CD14-positive monocyte (primary cell): ENCODE measurements at regions not wholly inside any gene's neighbourhood (a gene's known extent, or its start where the extent isn't known, plus 50 kb on each side); places are given as distances from the start of the nearest gene placed in this dataset.

Experiments used
- DNase-seq, 3 donors: peaks; one replicate each; pipeline ENCODE4 v3.0.0-alpha.2; 2011 to 2022
- H2AFZ ChIP-seq: 2 replicates; pipeline ENCODE4 v1.6.0; 2012; ENCODE audit warnings: mild to moderate bottlenecking, low read depth, low read length, inconsistent platforms; ENCODE audit not compliant: insufficient read depth, poor library complexity, severe bottlenecking
- H3K27ac ChIP-seq, 2 donors: 1 replicate in 1 of 2; 2 replicates in 1 of 2; pipeline ENCODE4 v1.5.1; 2012 to 2013; ENCODE audit warnings: low read length in 2 of 2, control low read depth in 1 of 2, inconsistent platforms in 1 of 2, low read depth in 1 of 2, mild to moderate bottlenecking in 1 of 2
- H3K27me3 ChIP-seq, 2 donors: one replicate each; pipeline versions ENCODE4 v1.6.0 to v1.6.1; 2011 to 2013; ENCODE audit warnings: low read length in 2 of 2; ENCODE audit not compliant: control insufficient read depth in 2 of 2, insufficient read depth in 2 of 2
- H3K36me3 ChIP-seq, 2 donors: replicated peaks in 1 of 2; 1 replicate in 1 of 2; 2 replicates in 1 of 2; pipeline versions ENCODE4 v1.5.1 to v1.6.1; 2012 to 2013; ENCODE audit warnings: low read length in 2 of 2, control low read depth in 1 of 2, inconsistent platforms in 1 of 2, mild to moderate bottlenecking in 1 of 2; ENCODE audit not compliant: insufficient read depth in 2 of 2, control insufficient read depth in 1 of 2
- H3K4me1 ChIP-seq, 2 donors: 1 replicate in 1 of 2; 2 replicates in 1 of 2; pipeline versions ENCODE4 v1.5.1 to v1.6.1; 2012 to 2013; ENCODE audit warnings: low read length in 2 of 2, control low read depth in 1 of 2, inconsistent platforms in 1 of 2, mild to moderate bottlenecking in 1 of 2, moderate library complexity in 1 of 2; ENCODE audit not compliant: insufficient read depth in 2 of 2, control insufficient read depth in 1 of 2
- H3K4me2 ChIP-seq: replicated peaks from 2 replicates; pipeline ENCODE3; 2012; ENCODE audit warnings: low read length, moderate library complexity, mild to moderate bottlenecking; ENCODE audit not compliant: poor library complexity, severe bottlenecking; ENCODE audit errors: extremely low read depth
- H3K4me3 ChIP-seq, 3 experiments: fragments of 200-600 bp in 1 of 3; sonication (generic) in 1 of 3; replicated peaks in 1 of 3; 1 replicate in 2 of 3; 2 replicates in 1 of 3; pipeline ENCODE4 v1.5.1; 2011 to 2013; ENCODE audit warnings: low read length in 3 of 3, mild to moderate bottlenecking in 3 of 3, control low read depth in 2 of 3, low read depth in 2 of 3, inconsistent platforms in 1 of 3, moderate library complexity in 1 of 3
- H3K79me2 ChIP-seq: 2 replicates; pipeline ENCODE4 v1.6.0; 2012; ENCODE audit warnings: mild to moderate bottlenecking, control low read depth, inconsistent platforms, low read length, moderate library complexity; ENCODE audit not compliant: insufficient read depth
- H3K9ac ChIP-seq: 2 replicates; pipeline ENCODE4 v1.6.0; 2017; ENCODE audit warnings: low read length, mild to moderate bottlenecking; ENCODE audit not compliant: insufficient read depth, poor library complexity, severe bottlenecking
- H3K9me3 ChIP-seq, 2 donors: replicated peaks in 1 of 2; 1 replicate in 1 of 2; 2 replicates in 1 of 2; pipeline versions ENCODE4 v1.5.1 to v1.6.1; 2012 to 2013; ENCODE audit warnings: low read length in 2 of 2, control low read depth in 1 of 2; ENCODE audit not compliant: control insufficient read depth in 1 of 2, insufficient read depth in 1 of 2
- H4K20me1 ChIP-seq: 2 replicates; pipeline ENCODE4 v1.6.0; 2012; ENCODE audit warnings: mild to moderate bottlenecking, low read length, control low read depth, moderate library complexity; ENCODE audit not compliant: insufficient read depth
- H3K27ac Mint-ChIP-seq, 7 donors: one replicate each; pipeline ENCODE4 v1.8.0; 2020; ENCODE audit warnings: mild to moderate bottlenecking in 7 of 7, mixed read lengths in 7 of 7, moderate library complexity in 6 of 7, inconsistent platforms in 2 of 7
- H3K27me3 Mint-ChIP-seq, 3 donors: one replicate each; pipeline ENCODE4 v1.8.0; 2021 to 2022; ENCODE audit warnings: low read depth in 3 of 3, mild to moderate bottlenecking in 3 of 3, mixed read lengths in 3 of 3, moderate library complexity in 3 of 3, inconsistent platforms in 1 of 3
- H3K36me3 Mint-ChIP-seq, 2 donors: one replicate each; pipeline ENCODE4 v1.8.0; 2020; ENCODE audit warnings: mixed read lengths in 2 of 2, inconsistent platforms in 1 of 2, mild to moderate bottlenecking in 1 of 2
- H3K4me1 Mint-ChIP-seq: one replicate; pipeline ENCODE4 v1.8.0; 2020; ENCODE audit warnings: mild to moderate bottlenecking, mixed read lengths
- H3K4me3 Mint-ChIP-seq, 2 donors: one replicate each; pipeline ENCODE4 v1.8.0; 2020; ENCODE audit warnings: mild to moderate bottlenecking in 2 of 2, mixed read lengths in 2 of 2, moderate library complexity in 1 of 2
- H3K9me3 Mint-ChIP-seq, 7 donors: one replicate each; pipeline ENCODE4 v1.8.0; 2020 to 2022; ENCODE audit warnings: mixed read lengths in 7 of 7, mild to moderate bottlenecking in 6 of 7, moderate library complexity in 6 of 7, inconsistent platforms in 2 of 7
- CTCF ChIP-seq: fragments of 200-600 bp; IDR thresholded peaks from one replicate; pipeline ENCODE4 v1.8.0; 2022; ENCODE audit warnings: antibody characterized with exemption, mild to moderate bottlenecking
- WGBS: methylation state at CpG from one replicate; pipeline ENCODE4 v1.1.5; 2013; ENCODE audit warnings: missing lambda C conversion rate; ENCODE audit not compliant: insufficient coverage; 5-methylcytosine and 5-hydroxymethylcytosine counted together
- intact Hi-C, 2 donors: fragments of 100-400 bp; cut with micrococcal nuclease; formaldehyde crosslinking; loops; one replicate each; pipeline versions ENCODE4 v1.15.0 to v1.15.1; 2023

GRCh38 chr2:183592271-183592670, 468.0 kb downstream of the NUP35 start:
- no peaks in the 10 kb centered on the region for H3K4me1 Mint-ChIP-seq
- H3K79me2 ChIP-seq = no peaks in the 10 kb centered on the region
- no peaks in the 10 kb centered on the region for H3K36me3 Mint-ChIP-seq
- H3K36me3 ChIP-seq = no peaks in the 10 kb centered on the region
- H3K9me3 Mint-ChIP-seq = peaks cover 2 to 15% (median 5%) of the 10 kb centered on the region in 7 donors
- no peak for TF ChIP-seq CTCF
- no peak overlapping the region for H3K4me3 ChIP-seq
- no peak overlapping the region for H3K4me3 Mint-ChIP-seq
- H3K27ac Mint-ChIP-seq = no peak overlapping the region
- H3K27me3 ChIP-seq = no peaks in the 10 kb centered on the region
- H3K27me3 Mint-ChIP-seq = no peaks in the 10 kb centered on the region
- H3K4me2 ChIP-seq = no peak overlapping the region
- H4K20me1 ChIP-seq = no peaks in the 10 kb centered on the region
- WGBS = 100% methylated on average over 1 of the region's 4 CpGs
- H2AFZ ChIP-seq = no peak overlapping the region
- H3K27ac ChIP-seq = no peak overlapping the region
- no peak for DNase-seq
- intact Hi-C loops = no loop called here
- no peak overlapping the region for H3K9ac ChIP-seq
- no peaks in the 10 kb centered on the region for H3K4me1 ChIP-seq
- H3K9me3 ChIP-seq = peaks cover 6 to 14% of the 10 kb centered on the region in 2 donors

- Mint-ChIP-seq H3K27ac (no peak overlapping the region), H3K9me3 (peaks cover 1 to 9% (median 3%) of the 10 kb centered on the region in 7 donors), H3K4me1 (no peaks in the 10 kb centered on the region), H3K27me3 (no peaks in the 10 kb centered on the region), H3K4me3 (no peak overlapping the region), H3K36me3 (no peaks in the 10 kb centered on the region)
- no CpG with 5 or more reads among the region's 1 CpG for WGBS
- Histone ChIP-seq H2AFZ (no peak overlapping the region), H3K79me2 (no peaks in the 10 kb centered on the region), H3K9ac (no peak overlapping the region), H3K4me1 (no peaks in the 10 kb centered on the region), H4K20me1 (no peaks in the 10 kb centered on the region), H3K4me3 (no peak overlapping the region), H3K9me3 (peaks cover 6 to 14% of the 10 kb centered on the region in 2 donors), H3K27me3 (no peaks in the 10 kb centered on the region), H3K36me3 (no peaks in the 10 kb centered on the region), H3K27ac (no peak overlapping the region), H3K4me2 (no peak overlapping the region)
- DNase-seq = no peak
- TF ChIP-seq CTCF = no peak
- intact Hi-C loops = no loop called here
These were observed 469.9 kb downstream of the NUP35 start for GRCh38 chr2:183594150-183594549.
